Breast epithelium (tissue), 4 donors: ENCODE measurements at regions not wholly inside any gene's neighbourhood (a gene's known extent, or its start where the extent isn't known, plus 50 kb on each side); places are given as distances from the start of the nearest gene placed in this dataset.

ENCODE experiments used
- DNase-seq, 2 donors: peaks; one replicate each; pipeline ENCODE4 v3.0.0-alpha.2; 2019; ENCODE audit warnings: low spot score in 2 of 2
- H3K27ac ChIP-seq, 2 donors: fragments of 200-600 bp; sonication (generic) in 1 of 2; one replicate each; pipeline ENCODE4 v1.5.1; 2016 to 2019; ENCODE audit warnings: mild to moderate bottlenecking in 1 of 2
- H3K27me3 ChIP-seq, 2 donors: fragments of 200-600 bp; sonication (generic) in 1 of 2; one replicate each; pipeline versions ENCODE4 v1.5.1 to v1.6.0; 2017 to 2019; ENCODE audit warnings: control low read depth in 1 of 2, mild to moderate bottlenecking in 1 of 2
- H3K36me3 ChIP-seq: fragments of 200-600 bp; one replicate; pipeline ENCODE4 v1.5.1; 2019
- H3K4me1 ChIP-seq, 2 donors: fragments of 200-600 bp; sonication (generic); one replicate each; pipeline ENCODE4 v1.5.1; 2016 to 2019; ENCODE audit warnings: control low read depth in 1 of 2
- H3K4me3 ChIP-seq, 3 donors: fragments of 200-600 bp; sonication (generic); 1 replicate in 2 of 3; 2 replicates in 1 of 3; pipeline ENCODE4 v1.5.1; 2016 to 2019; ENCODE audit warnings: mild to moderate bottlenecking in 3 of 3, moderate library complexity in 2 of 3
- H3K9me3 ChIP-seq, 2 donors: fragments of 200-600 bp; sonication (generic) in 1 of 2; one replicate each; pipeline ENCODE4 v1.5.1; 2016 to 2019; ENCODE audit warnings: control low read depth in 1 of 2
- POLR2A ChIP-seq: fragments of 450-650 bp; IDR thresholded peaks from one replicate; pipeline ENCODE4 v1.6.1; 2016; ENCODE audit warnings: antibody characterized with exemption, mild to moderate bottlenecking, moderate library complexity
- POLR2AphosphoS5 ChIP-seq, 3 donors: sonication (generic); formaldehyde crosslinking; IDR thresholded peaks; one replicate each; pipeline ENCODE4 v1.6.1; 2017; ENCODE audit warnings: antibody characterized with exemption in 3 of 3
- intact Hi-C: fragments of 100-400 bp; cut with DNase I; formaldehyde crosslinking; loops from one replicate; pipeline ENCODE4 v1.15.1; 2023; ENCODE audit warnings: low total_unique reads
- TF ChIP-seq, protein P1 (sequence below), 3 donors: fragments of 450-650 bp; IDR thresholded peaks; one replicate each; pipeline ENCODE4 v1.5.1; 2016 to 2017; ENCODE audit warnings: antibody characterized with exemption in 3 of 3, mild to moderate bottlenecking in 3 of 3, moderate library complexity in 3 of 3

- no peak overlapping the region for H3K27ac ChIP-seq
- no peaks in the 10 kb centered on the region for H3K36me3 ChIP-seq
- peaks cover 24 to 51% of the 10 kb centered on the region in 2 donors for H3K9me3 ChIP-seq
- H3K4me3 ChIP-seq = no peak overlapping the region
- TF ChIP-seq POLR2A (no peak), POLR2AphosphoS5 (IDR thresholded peaks at IDR 0.05) (no peak)
- TF ChIP-seq, protein P1, sequence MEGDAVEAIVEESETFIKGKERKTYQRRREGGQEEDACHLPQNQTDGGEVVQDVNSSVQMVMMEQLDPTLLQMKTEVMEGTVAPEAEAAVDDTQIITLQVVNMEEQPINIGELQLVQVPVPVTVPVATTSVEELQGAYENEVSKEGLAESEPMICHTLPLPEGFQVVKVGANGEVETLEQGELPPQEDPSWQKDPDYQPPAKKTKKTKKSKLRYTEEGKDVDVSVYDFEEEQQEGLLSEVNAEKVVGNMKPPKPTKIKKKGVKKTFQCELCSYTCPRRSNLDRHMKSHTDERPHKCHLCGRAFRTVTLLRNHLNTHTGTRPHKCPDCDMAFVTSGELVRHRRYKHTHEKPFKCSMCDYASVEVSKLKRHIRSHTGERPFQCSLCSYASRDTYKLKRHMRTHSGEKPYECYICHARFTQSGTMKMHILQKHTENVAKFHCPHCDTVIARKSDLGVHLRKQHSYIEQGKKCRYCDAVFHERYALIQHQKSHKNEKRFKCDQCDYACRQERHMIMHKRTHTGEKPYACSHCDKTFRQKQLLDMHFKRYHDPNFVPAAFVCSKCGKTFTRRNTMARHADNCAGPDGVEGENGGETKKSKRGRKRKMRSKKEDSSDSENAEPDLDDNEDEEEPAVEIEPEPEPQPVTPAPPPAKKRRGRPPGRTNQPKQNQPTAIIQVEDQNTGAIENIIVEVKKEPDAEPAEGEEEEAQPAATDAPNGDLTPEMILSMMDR (IDR thresholded peaks at IDR 0.05) = no peak
- intact Hi-C loops = no loop called here
- no peaks in the 10 kb centered on the region for H3K27me3 ChIP-seq
- no peak for DNase-seq
- no peaks in the 10 kb centered on the region for H3K4me1 ChIP-seq
Measured at GRCh38 chr10:109187677-109188076, 735.6 kb downstream of the XPNPEP1 start.

- H3K27ac ChIP-seq = no peak overlapping the region
- TF ChIP-seq POLR2A = no peak
- TF ChIP-seq, protein P1 (IDR thresholded peaks at IDR 0.05) = no peak
- TF ChIP-seq POLR2AphosphoS5 (IDR thresholded peaks at IDR 0.05) = no peak
- intact Hi-C loops = no loop called here
- no peaks in the 10 kb centered on the region for H3K4me1 ChIP-seq
- H3K9me3 ChIP-seq = peaks cover 26 to 44% of the 10 kb centered on the region in 2 donors
- no peak overlapping the region for H3K4me3 ChIP-seq
- no peaks in the 10 kb centered on the region for H3K36me3 ChIP-seq
- H3K27me3 ChIP-seq = no peaks in the 10 kb centered on the region
- no peak for DNase-seq
Measured at GRCh38 chr10:109183366-109183765, 739.9 kb downstream of the XPNPEP1 start.

GRCh38 chr10:109178591-109178990 lies 744.7 kb downstream of the XPNPEP1 start:
- TF ChIP-seq POLR2A = no peak
- TF ChIP-seq POLR2AphosphoS5 (IDR thresholded peaks at IDR 0.05) = no peak
- TF ChIP-seq, protein P1 (IDR thresholded peaks at IDR 0.05) = no peak
- intact Hi-C loops = no loop called here
- H3K4me3 ChIP-seq = no peak overlapping the region
- no peaks in the 10 kb centered on the region for H3K36me3 ChIP-seq
- H3K27me3 ChIP-seq = no peaks in the 10 kb centered on the region
- H3K4me1 ChIP-seq = no peaks in the 10 kb centered on the region
- H3K27ac ChIP-seq = no peak overlapping the region
- H3K9me3 ChIP-seq = peaks cover 3 to 9% of the 10 kb centered on the region in 2 donors
- DNase-seq = no peak

- no peak for DNase-seq
Measured at GRCh38 chr10:109174526-109174925, 748.8 kb downstream of the XPNPEP1 start.

GRCh38 chr10:109173937-109174336 lies 749.4 kb downstream of the XPNPEP1 start:
- intact Hi-C loops = no loop called here
- no peak overlapping the region for H3K4me3 ChIP-seq
- H3K36me3 ChIP-seq = no peaks in the 10 kb centered on the region
- TF ChIP-seq POLR2AphosphoS5 (IDR thresholded peaks at IDR 0.05) (no peak), POLR2A (no peak)
- TF ChIP-seq, protein P1 (IDR thresholded peaks at IDR 0.05) = no peak
- H3K4me1 ChIP-seq = no peaks in the 10 kb centered on the region
- no peak overlapping the region for H3K27ac ChIP-seq
- DNase-seq = no peak
- H3K9me3 ChIP-seq = peaks cover 0 to 9% of the 10 kb centered on the region in 2 donors
- H3K27me3 ChIP-seq = no peaks in the 10 kb centered on the region

More at GRCh38 chr10:109174526-109174925, 748.8 kb downstream of the XPNPEP1 start:
- Histone ChIP-seq H3K4me1 (no peaks in the 10 kb centered on the region), H3K27ac (no peak overlapping the region), H3K27me3 (no peaks in the 10 kb centered on the region), H3K9me3 (peaks cover 0 to 9% of the 10 kb centered on the region in 2 donors), H3K36me3 (no peaks in the 10 kb centered on the region), H3K4me3 (no peak overlapping the region)
- intact Hi-C loops = no loop called here
- TF ChIP-seq, protein P1 (IDR thresholded peaks at IDR 0.05) = no peak
- TF ChIP-seq POLR2A (no peak), POLR2AphosphoS5 (IDR thresholded peaks at IDR 0.05) (no peak)
